Uterus (tissue), 3 donors: ENCODE measurements at regions not wholly inside any gene's neighbourhood (a gene's known extent, or its start where the extent isn't known, plus 50 kb on each side); places are given as distances from the start of the nearest gene placed in this dataset. TPM values are rescaled to one million over a fixed set of nuclear protein-coding genes. Genes with fewer than 3 reads are reported as not detected.

Source experiments
- DNase-seq, 2 donors: peaks; one replicate each; pipeline ENCODE4 v3.0.0-alpha.2; 2019 to 2020
- H3K27ac ChIP-seq, 2 donors: fragments of 200-600 bp; sonication (generic); 1 replicate in 1 of 2; 2 replicates in 1 of 2; pipeline ENCODE4 v1.5.1; 2016 to 2018
- H3K27me3 ChIP-seq, 2 donors: fragments of 200-600 bp; sonication (generic); one replicate each; pipeline ENCODE4 v1.5.1; 2018 to 2019; ENCODE audit warnings: control low read depth in 1 of 2
- H3K36me3 ChIP-seq, 2 donors: fragments of 200-600 bp; sonication (generic); one replicate each; pipeline ENCODE4 v1.5.1; 2019; ENCODE audit warnings: control low read depth in 1 of 2
- H3K4me1 ChIP-seq, 2 donors: fragments of 200-600 bp; sonication (generic); one replicate each; pipeline ENCODE4 v1.5.1; 2018 to 2019; ENCODE audit warnings: control low read depth in 1 of 2
- H3K4me3 ChIP-seq, 2 donors: fragments of 200-600 bp; sonication (generic); 1 replicate in 1 of 2; 2 replicates in 1 of 2; pipeline ENCODE4 v1.5.1; 2018 to 2019; ENCODE audit warnings: mild to moderate bottlenecking in 1 of 2
- H3K9me3 ChIP-seq, 2 donors: fragments of 200-600 bp; sonication (generic); one replicate each; pipeline ENCODE4 v1.5.1; 2019; ENCODE audit warnings: control low read depth in 1 of 2
- POLR2A ChIP-seq, 2 donors: fragments of 450-650 bp; IDR thresholded peaks; one replicate each; pipeline ENCODE4 v1.6.1; 2016; ENCODE audit warnings: antibody characterized with exemption in 2 of 2, mild to moderate bottlenecking in 1 of 2, moderate library complexity in 1 of 2
- intact Hi-C: fragments of 100-400 bp; cut with DNase I; formaldehyde crosslinking; loops from one replicate; pipeline ENCODE4 v1.15.1; 2023; ENCODE audit warnings: low total_unique reads
- small RNA-seq: library from RNA; depleted of rRNA; stranded (forward); fragments of <200 nt; gene quantifications from one replicate; pipeline ENCODE3, GENCODE V24; 2016
- TF ChIP-seq, protein P1 (sequence below), 4 experiments: fragments of 200-600 bp in 2 of 4; fragments of 450-650 bp in 2 of 4; sonication (generic) in 2 of 4; IDR thresholded peaks; one replicate each; pipeline ENCODE4 v1.5.1; 2016 to 2019; ENCODE audit warnings: antibody characterized with exemption in 4 of 4, mild to moderate bottlenecking in 2 of 4, moderate library complexity in 1 of 4
- donor health status: DM: yes; HTN: yes; CAD: no.

DNA sequence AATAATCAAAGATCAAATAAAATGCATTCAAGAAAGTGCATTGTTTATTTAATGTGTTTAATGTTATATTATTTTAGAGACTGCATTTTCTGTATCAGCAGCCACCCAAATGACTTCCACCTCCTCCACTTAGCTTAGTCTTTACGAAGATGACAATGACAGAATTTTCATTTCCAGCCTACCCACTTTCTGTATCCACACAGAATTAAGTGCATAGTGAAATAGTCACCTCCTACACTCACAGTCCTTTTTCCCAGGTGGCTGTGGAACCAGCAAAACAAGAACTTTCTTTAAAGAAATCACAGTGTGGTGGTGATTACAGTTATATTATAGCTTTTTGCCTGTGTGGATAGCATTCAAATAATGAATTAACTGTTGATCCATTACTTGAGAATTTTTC lies 66.2 kb upstream of the KCNK1 start:
- Histone ChIP-seq H3K27me3 (no peaks in the 10 kb centered on the region), H3K27ac (no peak overlapping the region), H3K36me3 (no peaks in the 10 kb centered on the region), H3K4me3 (no peak overlapping the region), H3K9me3 (no peaks in the 10 kb centered on the region), H3K4me1 (no peaks in the 10 kb centered on the region)
- intact Hi-C loops, result no loop called here
- DNase-seq, result no peak
- TF ChIP-seq POLR2A (IDR thresholded peaks at IDR 0.05), result no peak
- TF ChIP-seq, protein P1, sequence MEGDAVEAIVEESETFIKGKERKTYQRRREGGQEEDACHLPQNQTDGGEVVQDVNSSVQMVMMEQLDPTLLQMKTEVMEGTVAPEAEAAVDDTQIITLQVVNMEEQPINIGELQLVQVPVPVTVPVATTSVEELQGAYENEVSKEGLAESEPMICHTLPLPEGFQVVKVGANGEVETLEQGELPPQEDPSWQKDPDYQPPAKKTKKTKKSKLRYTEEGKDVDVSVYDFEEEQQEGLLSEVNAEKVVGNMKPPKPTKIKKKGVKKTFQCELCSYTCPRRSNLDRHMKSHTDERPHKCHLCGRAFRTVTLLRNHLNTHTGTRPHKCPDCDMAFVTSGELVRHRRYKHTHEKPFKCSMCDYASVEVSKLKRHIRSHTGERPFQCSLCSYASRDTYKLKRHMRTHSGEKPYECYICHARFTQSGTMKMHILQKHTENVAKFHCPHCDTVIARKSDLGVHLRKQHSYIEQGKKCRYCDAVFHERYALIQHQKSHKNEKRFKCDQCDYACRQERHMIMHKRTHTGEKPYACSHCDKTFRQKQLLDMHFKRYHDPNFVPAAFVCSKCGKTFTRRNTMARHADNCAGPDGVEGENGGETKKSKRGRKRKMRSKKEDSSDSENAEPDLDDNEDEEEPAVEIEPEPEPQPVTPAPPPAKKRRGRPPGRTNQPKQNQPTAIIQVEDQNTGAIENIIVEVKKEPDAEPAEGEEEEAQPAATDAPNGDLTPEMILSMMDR (IDR thresholded peaks at IDR 0.05), result no peak

DNA sequence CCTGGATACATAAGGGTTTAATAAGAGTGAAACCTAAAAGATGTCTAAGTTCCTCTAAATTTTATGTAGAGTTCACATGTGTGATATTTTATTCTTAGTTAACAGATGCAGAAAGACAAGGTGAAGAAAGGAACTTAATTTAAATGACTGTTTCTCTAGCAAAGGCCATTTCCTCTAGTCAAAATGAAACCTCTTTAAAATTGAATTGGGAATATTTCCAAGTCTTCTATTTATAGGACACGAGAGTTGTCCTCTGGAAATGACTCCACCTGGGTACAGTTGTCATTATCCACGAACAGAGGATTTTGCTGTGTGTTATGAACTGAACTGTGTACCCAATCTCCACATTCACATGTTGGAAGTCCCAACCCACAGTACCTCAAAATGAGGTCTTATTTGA lies 64.5 kb upstream of the KCNK1 start:
- TF ChIP-seq POLR2A (IDR thresholded peaks at IDR 0.05), result no peak
- DNase-seq, result no peak
- intact Hi-C loops, result no loop called here
- Histone ChIP-seq H3K9me3 (no peaks in the 10 kb centered on the region), H3K36me3 (no peaks in the 10 kb centered on the region), H3K4me1 (no peaks in the 10 kb centered on the region), H3K27ac (no peak overlapping the region), H3K27me3 (no peaks in the 10 kb centered on the region), H3K4me3 (no peak overlapping the region)

- TF ChIP-seq, protein P1 (IDR thresholded peaks at IDR 0.05), result no peak
- TF ChIP-seq POLR2A (IDR thresholded peaks at IDR 0.05), result no peak
- H3K27me3 ChIP-seq, result no peaks in the 10 kb centered on the region
- no peak overlapping the region for H3K4me3 ChIP-seq
- H3K4me1 ChIP-seq, result no peaks in the 10 kb centered on the region
- H3K9me3 ChIP-seq, result no peaks in the 10 kb centered on the region
- intact Hi-C loops, result no loop called here
- no peak for DNase-seq
- no peak overlapping the region for H3K27ac ChIP-seq
- H3K36me3 ChIP-seq, result no peaks in the 10 kb centered on the region
Measured at GRCh38 chr1:233549917-233550316, 64.0 kb upstream of the KCNK1 start.

DNA sequence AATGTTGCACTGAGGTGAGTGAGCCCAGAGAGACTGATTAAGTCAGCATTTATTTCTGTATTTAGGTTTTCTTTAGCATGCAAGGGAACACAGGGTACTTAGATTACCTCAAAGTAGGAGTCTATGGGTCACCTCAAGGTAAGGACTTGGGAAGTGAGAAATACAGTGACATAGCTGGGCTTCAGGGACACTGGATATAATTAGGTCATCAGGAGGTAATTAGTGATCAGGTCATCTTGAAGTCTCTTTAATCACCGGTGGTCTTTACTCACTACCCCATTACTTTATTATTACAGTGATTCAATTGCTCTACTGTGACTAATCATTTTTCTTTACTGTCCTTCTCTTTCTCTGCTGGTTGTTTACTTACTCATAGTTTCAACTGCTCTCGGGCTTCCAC lies 59.9 kb upstream of the KCNK1 start:
- intact Hi-C loops, result no loop called here
- no peaks in the 10 kb centered on the region for H3K9me3 ChIP-seq
- no peaks in the 10 kb centered on the region for H3K27me3 ChIP-seq
- H3K4me3 ChIP-seq, result no peak overlapping the region
- no peak for DNase-seq
- TF ChIP-seq, protein P1 (IDR thresholded peaks at IDR 0.05), result no peak
- no peak for TF ChIP-seq POLR2A (IDR thresholded peaks at IDR 0.05)
- H3K27ac ChIP-seq, result no peak overlapping the region
- no peaks in the 10 kb centered on the region for H3K4me1 ChIP-seq
- H3K36me3 ChIP-seq, result no peaks in the 10 kb centered on the region

GRCh38 chr1:233561708-233562426 lies 52.0 kb upstream of the KCNK1 start:
- no peak for DNase-seq
- Histone ChIP-seq H3K4me1 (no peaks in the 10 kb centered on the region), H3K4me3 (no peak overlapping the region), H3K36me3 (no peaks in the 10 kb centered on the region), H3K9me3 (peaks cover 0 to 13% of the 10 kb centered on the region in 2 donors), H3K27ac (no peak overlapping the region), H3K27me3 (no peaks in the 10 kb centered on the region)
- intact Hi-C loops, result no loop called here
- TF ChIP-seq, protein P1 (IDR thresholded peaks at IDR 0.05), result no peak
- no peak for TF ChIP-seq POLR2A (IDR thresholded peaks at IDR 0.05)

Small RNA genes in the stretch of these regions (small RNA-seq; reads per million reads assigned to genes)
- not detected for gene RNU4-77P
